WTC11 (cell line): ENCODE measurements at regions not wholly inside any gene's neighbourhood (a gene's known extent, or its start where the extent isn't known, plus 50 kb on each side); places are given as distances from the start of the nearest gene placed in this dataset.

Experiments
- ATAC-seq: fragments of 200-7000 bp; cut with Tn5 transposase; 2 replicates; pipeline ENCODE4 v1.10.0; 2021; ENCODE audit warnings: mild to moderate bottlenecking, moderate library complexity
- CTCF ChIA-PET: fragments of 300-600 bp; sonication (Branson Sonifier 250); formaldehyde crosslinking; loops from one replicate; lab custom pipeline; 2021; ENCODE audit warnings: antibody characterized with exemption; lab: Charles Lee
- POLR2A ChIA-PET: fragments of 350-600 bp; sonication (Branson Sonifier 250); formaldehyde crosslinking; loops from one replicate; lab custom pipeline; 2021; ENCODE audit warnings: antibody characterized with exemption; lab: Charles Lee
- DNase-seq: peaks from one replicate; pipeline ENCODE4 v3.0.0; 2021; ENCODE audit warnings: low spot score
- H3K27ac Mint-ChIP-seq: 2 replicates; pipeline ENCODE4 v1.8.0; 2021; ENCODE audit warnings: mixed read lengths
- H3K27me3 Mint-ChIP-seq: 2 replicates; pipeline ENCODE4 v1.8.0; 2021; ENCODE audit warnings: low read depth, mild to moderate bottlenecking, moderate library complexity, mixed read lengths
- H3K36me3 Mint-ChIP-seq: 2 replicates; pipeline ENCODE4 v1.8.0; 2021; ENCODE audit warnings: mixed read lengths
- H3K4me1 Mint-ChIP-seq: 2 replicates; pipeline ENCODE4 v1.8.0; 2022; ENCODE audit warnings: mixed read lengths
- H3K4me3 Mint-ChIP-seq: 2 replicates; pipeline ENCODE4 v1.8.0; 2021; ENCODE audit warnings: mild to moderate bottlenecking, moderate library complexity, mixed read lengths
- H3K9me3 Mint-ChIP-seq: 2 replicates; pipeline ENCODE4 v1.8.0; 2021; ENCODE audit warnings: mixed read lengths
- ATF6 ChIP-seq: sonication (generic); formaldehyde crosslinking; IDR thresholded peaks from 2 replicates; pipeline ENCODE4 v1.8.1; 2023; ENCODE audit warnings: mild to moderate bottlenecking, missing genetic modification reagents
- CBFB ChIP-seq: sonication (generic); formaldehyde crosslinking; IDR thresholded peaks from 2 replicates; pipeline ENCODE4 v1.8.1; 2022; ENCODE audit warnings: mild to moderate bottlenecking, low read depth, missing genetic modification reagents
- CREM ChIP-seq: sonication (generic); formaldehyde crosslinking; IDR thresholded peaks from 2 replicates; pipeline ENCODE4 v1.8.1; 2022; ENCODE audit warnings: mild to moderate bottlenecking, missing genetic modification reagents, moderate library complexity
- ESRRA ChIP-seq: sonication (generic); formaldehyde crosslinking; IDR thresholded peaks from 2 replicates; pipeline ENCODE4 v1.8.1; 2022; ENCODE audit warnings: mild to moderate bottlenecking, missing genetic modification reagents, borderline replicate concordance
- IRF1 ChIP-seq: sonication (generic); formaldehyde crosslinking; IDR thresholded peaks from 2 replicates; pipeline ENCODE4 v1.8.0; 2023; ENCODE audit warnings: missing genetic modification reagents
- MYBL2 ChIP-seq: sonication (generic); formaldehyde crosslinking; IDR thresholded peaks from 2 replicates; pipeline ENCODE4 v1.8.1; 2023; ENCODE audit warnings: mild to moderate bottlenecking, moderate library complexity, missing genetic modification reagents
- PRDM15 ChIP-seq: sonication (generic); formaldehyde crosslinking; IDR thresholded peaks from 2 replicates; pipeline ENCODE4 v1.8.0; 2022; ENCODE audit warnings: missing genetic modification reagents
- TCF7 ChIP-seq: sonication (generic); formaldehyde crosslinking; IDR thresholded peaks from 2 replicates; pipeline ENCODE4 v1.8.0; 2022; ENCODE audit warnings: mild to moderate bottlenecking, low read depth, missing genetic modification reagents, moderate library complexity
- ZNF232 ChIP-seq: sonication (generic); formaldehyde crosslinking; IDR thresholded peaks from 2 replicates; pipeline ENCODE4 v1.8.0; 2022; ENCODE audit warnings: mild to moderate bottlenecking, missing genetic modification reagents
- ZNF263 ChIP-seq: sonication (generic); formaldehyde crosslinking; IDR thresholded peaks from 2 replicates; pipeline ENCODE4 v1.8.1; 2022; ENCODE audit warnings: low read depth, mild to moderate bottlenecking, moderate library complexity, missing genetic modification reagents
- ZNF317 ChIP-seq: sonication (generic); formaldehyde crosslinking; IDR thresholded peaks from 2 replicates; pipeline ENCODE4 v1.8.1; 2023; ENCODE audit warnings: low read depth, mild to moderate bottlenecking, moderate library complexity, missing genetic modification reagents, borderline replicate concordance
- ZNF423 ChIP-seq: fragments of 250-450 bp; sonication (Bioruptor Pico); IDR thresholded peaks from 2 replicates; pipeline ENCODE4 v2.1.2; 2022; ENCODE audit warnings: mild to moderate bottlenecking, moderate library complexity
- ZNF425 ChIP-seq: fragments of 250-450 bp; sonication (Bioruptor Pico); conservative IDR thresholded peaks from 2 replicates; pipeline ENCODE4 v1.9.0; 2021; ENCODE audit warnings: mild to moderate bottlenecking
- ZNF671 ChIP-seq: fragments of 250-450 bp; sonication (Bioruptor Pico); IDR thresholded peaks from 2 replicates; pipeline ENCODE4 v1.8.0; 2021; ENCODE audit warnings: mild to moderate bottlenecking

GRCh38 chr7:92992483-92992882, 125.3 kb downstream of the SAMD9 start (continued):
- TF ChIP-seq ZNF425 (no peak), TCF7 (CRISPR knock-in tag) (no peak), PRDM15 (no peak), ZNF232 (CRISPR knock-in tag) (no peak)

- CTCF ChIA-PET: interaction anchor here (0.7 to 1.0 kb wide), 2 partner anchors 45 to 111 kb away, joined by 3 to 5 read pairs; no protein-coding TSS in a partner anchor
- Mint-ChIP-seq H3K27me3 (no peaks in the 10 kb centered on the region; the same call in 1 of the 2 replicates), H3K27ac (no peak overlapping the region)
Measured at GRCh38 chr7:92991190-92991589, 126.6 kb downstream of the SAMD9 start.

GRCh38 chr7:92988941-92989545, 128.7 kb downstream of the SAMD9 start:
- Mint-ChIP-seq H3K9me3 (peaks cover 3% of the 10 kb centered on the region; the same call in 1 of the 2 replicates), H3K27me3 (no peaks in the 10 kb centered on the region)
- DNase-seq (no peak), ATAC-seq (no peak)
- CTCF ChIA-PET: no interaction called here
- TF ChIP-seq CBFB (CRISPR knock-in tag) (no peak), ZNF423 (CRISPR knock-in tag) (no peak), ATF6 (CRISPR knock-in tag) (no peak)
- TF ChIP-seq, all 79 proteins: peak for 0
- POLR2A ChIA-PET: no interaction called here
- H3K27ac Mint-ChIP-seq: 0 out of 2 replicates have a peak overlapping the region, but pooled peaks have one; percentile 70
- no peaks in the 10 kb centered on the region for H3K36me3 Mint-ChIP-seq
- H3K4me3 Mint-ChIP-seq: no peak overlapping the region
- peaks cover 19% of the 10 kb centered on the region for H3K4me1 Mint-ChIP-seq

More at GRCh38 chr7:92991190-92991589, 126.6 kb downstream of the SAMD9 start:
- POLR2A ChIA-PET: no interaction called here
- H3K4me1 Mint-ChIP-seq: peaks cover 19% of the 10 kb centered on the region
- ATAC-seq: no peak
- no peaks in the 10 kb centered on the region for H3K36me3 Mint-ChIP-seq
- H3K4me3 Mint-ChIP-seq: no peak overlapping the region
- TF ChIP-seq IRF1 (CRISPR knock-in tag): no peak
- no peak for TF ChIP-seq ESRRA (CRISPR knock-in tag)
- TF ChIP-seq ZNF317 (CRISPR knock-in tag): no peak
- no peak for TF ChIP-seq ZNF671
- DNase-seq: no peak
- H3K9me3 Mint-ChIP-seq: no peaks in the 10 kb centered on the region

GRCh38 chr7:92988051-92988450, 129.7 kb downstream of the SAMD9 start:
- Mint-ChIP-seq H3K36me3 (no peaks in the 10 kb centered on the region), H3K27ac (no peak overlapping the region), H3K9me3 (peaks cover 3% of the 10 kb centered on the region; the same call in 1 of the 2 replicates), H3K27me3 (no peaks in the 10 kb centered on the region), H3K4me3 (no peak overlapping the region), H3K4me1 (peaks cover 19% of the 10 kb centered on the region)
- ATAC-seq (peak; percentile 63), DNase-seq (no peak)
- CTCF ChIA-PET: interaction anchor here (0.7 to 0.9 kb wide), 2 partner anchors 63 to 108 kb away, joined by 3 to 19 read pairs; no protein-coding TSS in a partner anchor
- TF ChIP-seq MYBL2 (CRISPR knock-in tag) (no peak), ZNF671 (no peak), CREM (CRISPR knock-in tag) (no peak), ZNF263 (CRISPR knock-in tag) (no peak)
- POLR2A ChIA-PET: no interaction called here
